Right atrium auricular region (tissue), 2 donors: ENCODE measurements at regions not wholly inside any gene's neighbourhood (a gene's known extent, or its start where the extent isn't known, plus 50 kb on each side); places are given as distances from the start of the nearest gene placed in this dataset.

Experiments
- DNase-seq: peaks from one replicate; pipeline ENCODE4 v3.0.0-alpha.2; 2019; ENCODE audit warnings: low spot score
- H3K27ac ChIP-seq, 2 donors: fragments of 200-600 bp; sonication (generic); 1 replicate in 1 of 2; 2 replicates in 1 of 2; pipeline ENCODE4 v1.5.1; 2016 to 2019
- H3K27me3 ChIP-seq, 2 donors: fragments of 200-600 bp; sonication (generic); one replicate each; pipeline versions ENCODE4 v1.5.1 to v1.6.0; 2017 to 2019
- H3K36me3 ChIP-seq: fragments of 200-600 bp; sonication (generic); one replicate; pipeline ENCODE4 v1.5.1; 2016
- H3K4me1 ChIP-seq, 2 donors: fragments of 200-600 bp; sonication (generic); one replicate each; pipeline versions ENCODE4 v1.5.1 to v1.6.0; 2017 to 2019
- H3K4me3 ChIP-seq, 2 donors: fragments of 200-600 bp; sonication (generic); 1 replicate in 1 of 2; 2 replicates in 1 of 2; pipeline ENCODE4 v1.5.1; 2017 to 2019; ENCODE audit warnings: mild to moderate bottlenecking in 1 of 2, moderate library complexity in 1 of 2
- H3K9me3 ChIP-seq, 2 donors: fragments of 200-600 bp; sonication (generic); one replicate each; pipeline ENCODE4 v1.5.1; 2019
- TF ChIP-seq, protein P1 (sequence below), 2 donors: fragments of 200-600 bp; sonication (generic); IDR thresholded peaks; one replicate each; pipeline ENCODE4 v1.5.1; 2019; ENCODE audit warnings: antibody characterized with exemption in 2 of 2

DNA sequence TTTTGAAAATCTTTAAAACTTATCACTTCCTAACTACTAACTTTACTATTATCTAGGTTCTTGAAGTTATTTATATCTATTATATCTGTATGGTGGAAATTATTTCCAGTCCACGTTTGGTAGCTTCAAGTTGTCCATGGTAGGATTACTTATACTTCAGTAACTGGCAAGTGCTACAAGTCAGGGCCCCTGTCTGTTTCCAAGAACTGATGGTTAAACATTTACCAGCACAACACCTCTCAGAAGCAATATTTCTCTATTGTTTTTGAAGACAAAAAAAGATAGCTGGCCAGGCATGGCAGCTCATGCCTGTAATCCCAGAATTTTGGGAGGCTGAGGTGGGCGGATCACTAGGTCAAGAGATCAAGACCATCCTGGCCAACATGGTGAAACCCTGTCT is 240.4 kb upstream of the RHOBTB1 start:
- H3K4me1 ChIP-seq = no peaks in the 10 kb centered on the region
- no peak overlapping the region for H3K27ac ChIP-seq
- no peaks in the 10 kb centered on the region for H3K36me3 ChIP-seq
- TF ChIP-seq, protein P1, sequence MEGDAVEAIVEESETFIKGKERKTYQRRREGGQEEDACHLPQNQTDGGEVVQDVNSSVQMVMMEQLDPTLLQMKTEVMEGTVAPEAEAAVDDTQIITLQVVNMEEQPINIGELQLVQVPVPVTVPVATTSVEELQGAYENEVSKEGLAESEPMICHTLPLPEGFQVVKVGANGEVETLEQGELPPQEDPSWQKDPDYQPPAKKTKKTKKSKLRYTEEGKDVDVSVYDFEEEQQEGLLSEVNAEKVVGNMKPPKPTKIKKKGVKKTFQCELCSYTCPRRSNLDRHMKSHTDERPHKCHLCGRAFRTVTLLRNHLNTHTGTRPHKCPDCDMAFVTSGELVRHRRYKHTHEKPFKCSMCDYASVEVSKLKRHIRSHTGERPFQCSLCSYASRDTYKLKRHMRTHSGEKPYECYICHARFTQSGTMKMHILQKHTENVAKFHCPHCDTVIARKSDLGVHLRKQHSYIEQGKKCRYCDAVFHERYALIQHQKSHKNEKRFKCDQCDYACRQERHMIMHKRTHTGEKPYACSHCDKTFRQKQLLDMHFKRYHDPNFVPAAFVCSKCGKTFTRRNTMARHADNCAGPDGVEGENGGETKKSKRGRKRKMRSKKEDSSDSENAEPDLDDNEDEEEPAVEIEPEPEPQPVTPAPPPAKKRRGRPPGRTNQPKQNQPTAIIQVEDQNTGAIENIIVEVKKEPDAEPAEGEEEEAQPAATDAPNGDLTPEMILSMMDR (IDR thresholded peaks at IDR 0.05) = no peak
- no peak overlapping the region for H3K4me3 ChIP-seq
- H3K27me3 ChIP-seq = no peaks in the 10 kb centered on the region
- no peaks in the 10 kb centered on the region for H3K9me3 ChIP-seq
- no peak for DNase-seq

DNA sequence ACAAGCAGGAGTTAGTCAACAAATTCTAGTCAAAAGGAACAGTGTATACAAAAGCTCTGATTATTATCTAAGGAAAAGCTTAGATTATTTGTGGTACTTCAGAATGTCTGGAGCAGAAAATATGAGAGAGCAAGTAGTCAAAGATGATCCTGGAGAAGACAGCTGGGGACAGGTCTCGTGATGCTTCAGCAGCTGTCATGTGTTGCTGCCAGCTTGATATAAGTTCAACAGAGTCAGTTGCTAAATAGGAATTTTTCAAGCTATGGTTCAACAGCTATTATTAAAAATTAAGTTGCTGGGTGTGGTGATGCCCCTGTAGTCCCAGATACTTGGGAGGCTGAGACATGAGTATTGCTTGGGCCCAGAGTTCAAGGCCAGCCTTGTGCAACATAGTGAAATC is 240.0 kb upstream of the RHOBTB1 start:
- no peaks in the 10 kb centered on the region for H3K36me3 ChIP-seq
- H3K9me3 ChIP-seq = no peaks in the 10 kb centered on the region
- H3K4me3 ChIP-seq = no peak overlapping the region
- H3K4me1 ChIP-seq = no peaks in the 10 kb centered on the region
- DNase-seq = no peak
- H3K27ac ChIP-seq = no peak overlapping the region
- H3K27me3 ChIP-seq = no peaks in the 10 kb centered on the region
- TF ChIP-seq, protein P1 (IDR thresholded peaks at IDR 0.05) = no peak

DNA sequence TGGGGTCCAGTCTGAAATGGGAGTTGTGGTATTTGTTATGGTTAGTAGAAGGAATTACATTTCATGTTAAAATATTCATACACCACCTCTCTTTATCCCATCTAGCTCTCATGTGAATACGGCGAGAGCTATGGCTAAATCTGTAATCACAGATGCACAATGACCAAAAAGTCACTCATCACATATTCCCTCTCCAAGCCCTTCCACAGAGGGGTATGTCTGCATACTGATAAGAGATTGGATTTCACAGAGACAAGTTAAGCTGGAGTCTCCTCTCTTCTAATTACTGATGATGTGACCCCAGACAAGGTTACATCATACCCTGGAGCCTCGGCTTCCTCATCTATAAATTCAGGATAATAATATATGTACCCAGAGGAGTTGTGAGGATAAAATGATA is 237.8 kb upstream of the RHOBTB1 start:
- DNase-seq = no peak
- Histone ChIP-seq H3K4me1 (peaks cover 0 to 6% of the 10 kb centered on the region in 2 donors), H3K9me3 (no peaks in the 10 kb centered on the region), H3K27ac (no peak overlapping the region), H3K4me3 (no peak overlapping the region), H3K36me3 (no peaks in the 10 kb centered on the region), H3K27me3 (no peaks in the 10 kb centered on the region)
- TF ChIP-seq, protein P1 (IDR thresholded peaks at IDR 0.05) = no peak

DNA sequence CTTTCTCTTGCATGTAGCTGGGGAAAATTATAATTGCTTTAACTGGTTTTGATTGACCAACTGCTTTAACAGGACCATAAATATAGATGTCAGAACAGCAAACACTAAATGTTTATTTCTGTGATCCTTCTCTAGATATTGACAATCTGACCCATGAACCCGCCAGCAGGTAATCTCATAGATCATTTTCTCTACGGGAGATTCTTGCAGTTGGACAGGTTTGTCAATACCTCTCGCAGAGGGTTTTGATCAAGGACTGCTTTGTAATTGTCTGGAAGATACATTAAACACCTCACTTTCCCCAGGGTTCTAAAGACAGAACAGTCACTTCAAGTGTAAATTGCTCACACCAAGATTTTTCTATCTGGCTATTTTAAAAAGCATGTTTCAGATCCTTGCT is 235.8 kb upstream of the RHOBTB1 start:
- Histone ChIP-seq H3K9me3 (no peaks in the 10 kb centered on the region), H3K4me3 (no peak overlapping the region), H3K36me3 (no peaks in the 10 kb centered on the region), H3K4me1 (peaks cover 0 to 18% of the 10 kb centered on the region in 2 donors), H3K27me3 (no peaks in the 10 kb centered on the region), H3K27ac (no peak overlapping the region)
- DNase-seq = no peak
- TF ChIP-seq, protein P1 (IDR thresholded peaks at IDR 0.05) = no peak

DNA sequence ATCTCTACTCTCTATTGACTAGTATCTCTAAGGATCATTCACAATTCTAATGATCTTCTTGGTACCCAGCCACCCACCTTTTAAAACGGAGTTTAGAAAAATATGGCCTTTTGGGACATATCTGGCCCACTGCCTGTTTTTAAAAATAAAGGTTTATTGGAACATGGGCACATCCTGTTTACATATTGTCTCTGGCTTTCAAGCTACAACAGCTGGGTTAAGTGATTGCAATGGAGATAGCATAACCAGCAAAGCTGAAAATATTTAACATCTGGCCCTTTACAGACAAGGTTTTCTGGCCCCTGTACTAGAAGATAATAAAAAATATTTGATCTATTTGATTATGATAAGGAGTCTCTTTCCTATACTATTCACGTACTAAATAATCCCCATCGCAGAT is 232.4 kb upstream of the RHOBTB1 start:
- peaks cover 0 to 18% of the 10 kb centered on the region in 2 donors for H3K4me1 ChIP-seq
- DNase-seq = no peak
- H3K27me3 ChIP-seq = no peaks in the 10 kb centered on the region
- no peaks in the 10 kb centered on the region for H3K36me3 ChIP-seq
- H3K4me3 ChIP-seq = no peak overlapping the region
- H3K9me3 ChIP-seq = no peaks in the 10 kb centered on the region
- no peak overlapping the region for H3K27ac ChIP-seq
- TF ChIP-seq, protein P1 (IDR thresholded peaks at IDR 0.05) = no peak

DNA sequence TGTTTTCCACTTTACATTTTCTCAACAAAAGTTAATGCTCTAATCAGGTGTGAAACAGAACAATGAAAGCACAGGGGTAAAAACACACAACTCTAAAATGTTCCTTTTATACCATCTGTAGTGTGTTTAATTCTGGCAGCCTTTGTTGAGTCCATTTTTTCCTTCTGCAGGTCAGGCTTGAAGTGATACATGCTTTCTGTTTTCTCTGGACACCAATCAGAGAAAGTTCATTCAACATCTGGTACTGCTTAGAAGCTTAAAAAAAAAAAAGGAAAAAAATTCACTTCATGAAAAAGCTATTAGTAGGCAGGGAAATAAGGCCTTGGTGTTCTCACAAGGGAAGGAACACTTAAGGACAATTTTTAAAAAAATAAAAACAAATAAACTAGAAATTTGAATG is 231.3 kb upstream of the RHOBTB1 start:
- no peaks in the 10 kb centered on the region for H3K9me3 ChIP-seq
- no peaks in the 10 kb centered on the region for H3K36me3 ChIP-seq
- no peak overlapping the region for H3K4me3 ChIP-seq
- H3K4me1 ChIP-seq = peaks cover 0 to 18% of the 10 kb centered on the region in 2 donors
- no peaks in the 10 kb centered on the region for H3K27me3 ChIP-seq
- DNase-seq = no peak
- no peak overlapping the region for H3K27ac ChIP-seq
- TF ChIP-seq, protein P1 (IDR thresholded peaks at IDR 0.05) = no peak
